Right lobe of liver (tissue), 4 donors: ENCODE measurements at regions not wholly inside any gene's neighbourhood (a gene's known extent, or its start where the extent isn't known, plus 50 kb on each side); places are given as distances from the start of the nearest gene placed in this dataset.

ENCODE experiments used
- CTCF ChIP-seq, 4 donors: fragments of 200-600 bp in 3 of 4; fragments of 450-650 bp in 1 of 4; IDR thresholded peaks; one replicate each; pipeline versions ENCODE4 v1.5.1 to v1.8.0; 2016 to 2022; ENCODE audit warnings: antibody characterized with exemption in 4 of 4, mild to moderate bottlenecking in 2 of 4
- POLR2A ChIP-seq: fragments of 450-650 bp; IDR thresholded peaks from one replicate; pipeline ENCODE4 v1.6.1; 2017; ENCODE audit warnings: antibody characterized with exemption, mild to moderate bottlenecking
- donor health status: DM: no; HTN: no; CAD: no.
- donor health status: DM: no; HTN: no; CAD: no.
- donor health status: DM: no; HTN: yes; CAD: no.

GRCh38 chr3:40921251-40921650, 278.1 kb upstream of the CTNNB1 start:
- TF ChIP-seq CTCF (IDR thresholded peaks at IDR 0.05) (no peak), POLR2A (no peak)
